WTC11 (cell line): ENCODE measurements at regions not wholly inside any gene's neighbourhood (a gene's known extent, or its start where the extent isn't known, plus 50 kb on each side); places are given as distances from the start of the nearest gene placed in this dataset.

ENCODE experiments used
- ATAC-seq: fragments of 200-7000 bp; cut with Tn5 transposase; 2 replicates; pipeline ENCODE4 v1.10.0; 2021; ENCODE audit warnings: mild to moderate bottlenecking, moderate library complexity
- CTCF ChIA-PET: fragments of 300-600 bp; sonication (Branson Sonifier 250); formaldehyde crosslinking; loops from one replicate; lab custom pipeline; 2021; ENCODE audit warnings: antibody characterized with exemption; lab: Charles Lee
- POLR2A ChIA-PET: fragments of 350-600 bp; sonication (Branson Sonifier 250); formaldehyde crosslinking; loops from one replicate; lab custom pipeline; 2021; ENCODE audit warnings: antibody characterized with exemption; lab: Charles Lee
- DNase-seq: peaks from one replicate; pipeline ENCODE4 v3.0.0; 2021; ENCODE audit warnings: low spot score
- H3K27ac Mint-ChIP-seq: 2 replicates; pipeline ENCODE4 v1.8.0; 2021; ENCODE audit warnings: mixed read lengths
- H3K27me3 Mint-ChIP-seq: 2 replicates; pipeline ENCODE4 v1.8.0; 2021; ENCODE audit warnings: low read depth, mild to moderate bottlenecking, moderate library complexity, mixed read lengths
- H3K36me3 Mint-ChIP-seq: 2 replicates; pipeline ENCODE4 v1.8.0; 2021; ENCODE audit warnings: mixed read lengths
- H3K4me1 Mint-ChIP-seq: 2 replicates; pipeline ENCODE4 v1.8.0; 2022; ENCODE audit warnings: mixed read lengths
- H3K4me3 Mint-ChIP-seq: 2 replicates; pipeline ENCODE4 v1.8.0; 2021; ENCODE audit warnings: mild to moderate bottlenecking, moderate library complexity, mixed read lengths
- H3K9me3 Mint-ChIP-seq: 2 replicates; pipeline ENCODE4 v1.8.0; 2021; ENCODE audit warnings: mixed read lengths
- ATF1 ChIP-seq: sonication (generic); formaldehyde crosslinking; IDR thresholded peaks from 2 replicates; pipeline ENCODE4 v1.8.1; 2023; ENCODE audit warnings: mild to moderate bottlenecking, moderate library complexity, missing genetic modification reagents
- CBFB ChIP-seq: sonication (generic); formaldehyde crosslinking; IDR thresholded peaks from 2 replicates; pipeline ENCODE4 v1.8.1; 2022; ENCODE audit warnings: mild to moderate bottlenecking, low read depth, missing genetic modification reagents
- CREM ChIP-seq: sonication (generic); formaldehyde crosslinking; IDR thresholded peaks from 2 replicates; pipeline ENCODE4 v1.8.1; 2022; ENCODE audit warnings: mild to moderate bottlenecking, missing genetic modification reagents, moderate library complexity
- ELF4 ChIP-seq: sonication (generic); formaldehyde crosslinking; IDR thresholded peaks from 2 replicates; pipeline ENCODE4 v1.8.1; 2022; ENCODE audit warnings: low read depth, mild to moderate bottlenecking, moderate library complexity, missing genetic modification reagents
- EMX1 ChIP-seq: fragments of 250-450 bp; sonication (Bioruptor Pico); IDR thresholded peaks from 2 replicates; pipeline ENCODE4 v1.8.0; 2021; ENCODE audit warnings: mild to moderate bottlenecking
- ETV6 ChIP-seq: sonication (generic); formaldehyde crosslinking; IDR thresholded peaks from 2 replicates; pipeline ENCODE4 v1.8.1; 2022; ENCODE audit warnings: mild to moderate bottlenecking, missing genetic modification reagents
- MXD4 ChIP-seq: fragments of 250-450 bp; sonication (Bioruptor Pico); IDR thresholded peaks from 2 replicates; pipeline ENCODE4 v1.8.0; 2021; ENCODE audit warnings: mild to moderate bottlenecking, moderate library complexity, borderline replicate concordance
- NR2C2 ChIP-seq: sonication (generic); formaldehyde crosslinking; IDR thresholded peaks from 2 replicates; pipeline ENCODE4 v1.8.0; 2022; ENCODE audit warnings: mild to moderate bottlenecking, missing genetic modification reagents
- PRRX2 ChIP-seq: fragments of 250-450 bp; sonication (Bioruptor Pico); IDR thresholded peaks from 2 replicates; pipeline ENCODE4 v1.8.0; 2021; ENCODE audit warnings: mild to moderate bottlenecking
- RORB ChIP-seq: fragments of 250-450 bp; sonication (Bioruptor Pico); IDR thresholded peaks from 2 replicates; pipeline ENCODE4 v1.9.0; 2021; ENCODE audit warnings: mild to moderate bottlenecking
- SMAD4 ChIP-seq: sonication (generic); formaldehyde crosslinking; IDR thresholded peaks from 2 replicates; pipeline ENCODE4 v1.8.0; 2022; ENCODE audit warnings: mild to moderate bottlenecking, missing genetic modification reagents
- SOX15 ChIP-seq: fragments of 250-450 bp; sonication (Bioruptor Pico); IDR thresholded peaks from 2 replicates; pipeline ENCODE4 v1.9.0; 2021; ENCODE audit warnings: mild to moderate bottlenecking
- ZNF219 ChIP-seq: sonication (generic); formaldehyde crosslinking; IDR thresholded peaks from 2 replicates; pipeline ENCODE4 v1.8.0; 2023; ENCODE audit warnings: missing genetic modification reagents, mild to moderate bottlenecking, borderline replicate concordance
- ZNF263 ChIP-seq: sonication (generic); formaldehyde crosslinking; IDR thresholded peaks from 2 replicates; pipeline ENCODE4 v1.8.1; 2022; ENCODE audit warnings: low read depth, mild to moderate bottlenecking, moderate library complexity, missing genetic modification reagents
- ZNF416 ChIP-seq: fragments of 250-450 bp; sonication (Bioruptor Pico); IDR thresholded peaks from 2 replicates; pipeline ENCODE4 v1.9.0; 2021; ENCODE audit warnings: mild to moderate bottlenecking, inconsistent platforms
- TF ChIP-seq, protein P1 (sequence below): sonication (generic); formaldehyde crosslinking; IDR thresholded peaks from 2 replicates; pipeline ENCODE4 v1.8.1; 2023; ENCODE audit warnings: mild to moderate bottlenecking, missing genetic modification reagents, moderate library complexity
- TF ChIP-seq, protein P2 (sequence below): sonication (generic); formaldehyde crosslinking; IDR thresholded peaks from 2 replicates; pipeline ENCODE4 v1.8.1; 2022; ENCODE audit warnings: low read depth, missing genetic modification reagents, borderline replicate concordance
- TF ChIP-seq, protein P3 (sequence below): sonication (generic); formaldehyde crosslinking; IDR thresholded peaks from 2 replicates; pipeline ENCODE4 v1.8.1; 2022; ENCODE audit warnings: mild to moderate bottlenecking, missing genetic modification reagents, moderate library complexity, borderline replicate concordance
- TF ChIP-seq, protein P4 (sequence below): sonication (generic); formaldehyde crosslinking; conservative IDR thresholded peaks from 2 replicates; pipeline ENCODE4 v1.8.1; 2022; ENCODE audit warnings: mild to moderate bottlenecking, missing genetic modification reagents
- TF ChIP-seq, protein P5 (sequence below): sonication (generic); formaldehyde crosslinking; IDR thresholded peaks from 2 replicates; pipeline ENCODE4 v1.8.0; 2022; ENCODE audit warnings: mild to moderate bottlenecking, missing genetic modification reagents
- TF ChIP-seq, protein P6 (sequence below): sonication (generic); formaldehyde crosslinking; IDR thresholded peaks from 2 replicates; pipeline ENCODE4 v1.8.1; 2023; ENCODE audit warnings: mild to moderate bottlenecking, missing genetic modification reagents, borderline replicate concordance
- TF ChIP-seq, protein P7 (sequence below): fragments of 250-450 bp; sonication (Bioruptor Pico); IDR thresholded peaks from 2 replicates; pipeline ENCODE4 v1.8.0; 2021; ENCODE audit warnings: mild to moderate bottlenecking

DNA sequence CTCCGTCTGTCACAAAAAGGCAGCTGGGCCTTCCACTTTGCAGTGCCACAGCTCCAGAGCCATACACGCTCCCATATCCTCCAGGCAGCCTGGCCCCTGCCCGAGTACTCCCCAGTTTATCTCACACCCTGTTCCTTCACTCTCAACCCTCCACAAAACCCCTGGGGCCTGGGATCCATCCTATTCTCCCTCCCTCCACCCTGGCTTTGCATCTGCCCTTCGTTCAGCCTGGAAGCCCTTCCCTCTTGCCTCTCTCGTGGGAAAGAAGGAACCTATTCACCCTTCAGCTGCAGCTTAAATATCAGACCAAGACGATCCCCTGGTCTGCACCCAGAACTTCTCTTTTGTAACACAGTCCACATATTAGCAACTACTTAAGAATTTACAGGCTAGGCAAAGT is 56.7 kb downstream of the CAMK2N1 start:
- peaks cover 19% of the 10 kb centered on the region for H3K9me3 Mint-ChIP-seq
- no peaks in the 10 kb centered on the region for H3K36me3 Mint-ChIP-seq
- POLR2A ChIA-PET, result no interaction called here
- H3K4me1 Mint-ChIP-seq, result peaks cover 12% of the 10 kb centered on the region
- peaks cover 42% of the 10 kb centered on the region for H3K27me3 Mint-ChIP-seq
- ATAC-seq (no peak), DNase-seq (no peak)
- TF ChIP-seq ZNF416 (CRISPR knock-in tag), result no peak
- TF ChIP-seq, protein P1, sequence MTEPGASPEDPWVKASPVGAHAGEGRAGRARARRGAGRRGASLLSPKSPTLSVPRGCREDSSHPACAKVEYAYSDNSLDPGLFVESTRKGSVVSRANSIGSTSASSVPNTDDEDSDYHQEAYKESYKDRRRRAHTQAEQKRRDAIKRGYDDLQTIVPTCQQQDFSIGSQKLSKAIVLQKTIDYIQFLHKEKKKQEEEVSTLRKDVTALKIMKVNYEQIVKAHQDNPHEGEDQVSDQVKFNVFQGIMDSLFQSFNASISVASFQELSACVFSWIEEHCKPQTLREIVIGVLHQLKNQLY (CRISPR knock-in tag), result no peak
- no peak for TF ChIP-seq SMAD4 (CRISPR knock-in tag)
- TF ChIP-seq CREM (CRISPR knock-in tag), result no peak
- TF ChIP-seq EMX1 (CRISPR knock-in tag), result no peak
- TF ChIP-seq, protein P2, sequence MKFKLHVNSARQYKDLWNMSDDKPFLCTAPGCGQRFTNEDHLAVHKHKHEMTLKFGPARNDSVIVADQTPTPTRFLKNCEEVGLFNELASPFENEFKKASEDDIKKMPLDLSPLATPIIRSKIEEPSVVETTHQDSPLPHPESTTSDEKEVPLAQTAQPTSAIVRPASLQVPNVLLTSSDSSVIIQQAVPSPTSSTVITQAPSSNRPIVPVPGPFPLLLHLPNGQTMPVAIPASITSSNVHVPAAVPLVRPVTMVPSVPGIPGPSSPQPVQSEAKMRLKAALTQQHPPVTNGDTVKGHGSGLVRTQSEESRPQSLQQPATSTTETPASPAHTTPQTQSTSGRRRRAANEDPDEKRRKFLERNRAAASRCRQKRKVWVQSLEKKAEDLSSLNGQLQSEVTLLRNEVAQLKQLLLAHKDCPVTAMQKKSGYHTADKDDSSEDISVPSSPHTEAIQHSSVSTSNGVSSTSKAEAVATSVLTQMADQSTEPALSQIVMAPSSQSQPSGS (CRISPR knock-in tag), result no peak
- TF ChIP-seq, protein P3, sequence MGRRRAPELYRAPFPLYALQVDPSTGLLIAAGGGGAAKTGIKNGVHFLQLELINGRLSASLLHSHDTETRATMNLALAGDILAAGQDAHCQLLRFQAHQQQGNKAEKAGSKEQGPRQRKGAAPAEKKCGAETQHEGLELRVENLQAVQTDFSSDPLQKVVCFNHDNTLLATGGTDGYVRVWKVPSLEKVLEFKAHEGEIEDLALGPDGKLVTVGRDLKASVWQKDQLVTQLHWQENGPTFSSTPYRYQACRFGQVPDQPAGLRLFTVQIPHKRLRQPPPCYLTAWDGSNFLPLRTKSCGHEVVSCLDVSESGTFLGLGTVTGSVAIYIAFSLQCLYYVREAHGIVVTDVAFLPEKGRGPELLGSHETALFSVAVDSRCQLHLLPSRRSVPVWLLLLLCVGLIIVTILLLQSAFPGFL (CRISPR knock-in tag), result no peak
- TF ChIP-seq PRRX2 (CRISPR knock-in tag), result no peak
- TF ChIP-seq ELF4 (CRISPR knock-in tag), result no peak
- CTCF ChIA-PET, result interaction anchor here (0.9 to 4.4 kb wide), 2 partner anchors 67 to 216 kb away, joined by 6 to 71 read pairs; no protein-coding TSS in a partner anchor
- no peak overlapping the region for H3K4me3 Mint-ChIP-seq
- H3K27ac Mint-ChIP-seq, result no peak overlapping the region

DNA sequence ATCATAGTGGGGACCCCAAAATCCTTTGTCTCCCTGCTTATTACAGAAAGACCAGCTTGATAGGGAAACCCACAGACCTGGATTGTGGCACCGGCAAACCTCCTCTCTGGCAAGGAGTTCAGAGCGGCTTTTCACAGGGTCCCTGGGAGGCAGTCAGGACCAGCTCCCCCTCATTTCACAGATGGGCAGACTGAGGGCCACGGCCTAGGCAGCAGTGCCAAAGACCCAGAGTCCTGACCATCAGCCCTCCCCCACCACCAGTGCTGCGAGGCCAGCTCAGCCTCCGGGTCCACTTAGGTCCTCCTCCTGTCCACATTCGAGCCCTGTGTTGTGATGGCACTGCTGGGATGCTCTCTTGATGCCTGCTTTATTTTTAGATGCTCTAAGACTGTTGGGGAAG is 57.2 kb downstream of the CAMK2N1 start:
- no peak overlapping the region for H3K4me3 Mint-ChIP-seq
- H3K9me3 Mint-ChIP-seq, result peaks cover 22% of the 10 kb centered on the region
- H3K36me3 Mint-ChIP-seq, result no peaks in the 10 kb centered on the region; the same call in 1 of the 2 replicates
- no peak for ATAC-seq
- TF ChIP-seq, protein P4, sequence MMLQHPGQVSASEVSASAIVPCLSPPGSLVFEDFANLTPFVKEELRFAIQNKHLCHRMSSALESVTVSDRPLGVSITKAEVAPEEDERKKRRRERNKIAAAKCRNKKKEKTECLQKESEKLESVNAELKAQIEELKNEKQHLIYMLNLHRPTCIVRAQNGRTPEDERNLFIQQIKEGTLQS (CRISPR knock-in tag), result no peak
- TF ChIP-seq, protein P5, sequence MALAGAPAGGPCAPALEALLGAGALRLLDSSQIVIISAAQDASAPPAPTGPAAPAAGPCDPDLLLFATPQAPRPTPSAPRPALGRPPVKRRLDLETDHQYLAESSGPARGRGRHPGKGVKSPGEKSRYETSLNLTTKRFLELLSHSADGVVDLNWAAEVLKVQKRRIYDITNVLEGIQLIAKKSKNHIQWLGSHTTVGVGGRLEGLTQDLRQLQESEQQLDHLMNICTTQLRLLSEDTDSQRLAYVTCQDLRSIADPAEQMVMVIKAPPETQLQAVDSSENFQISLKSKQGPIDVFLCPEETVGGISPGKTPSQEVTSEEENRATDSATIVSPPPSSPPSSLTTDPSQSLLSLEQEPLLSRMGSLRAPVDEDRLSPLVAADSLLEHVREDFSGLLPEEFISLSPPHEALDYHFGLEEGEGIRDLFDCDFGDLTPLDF (CRISPR knock-in tag), result no peak
- no peak for TF ChIP-seq ZNF219
- TF ChIP-seq, all 79 proteins: peak for 0
- POLR2A ChIA-PET, result no interaction called here
- H3K27me3 Mint-ChIP-seq, result peaks cover 40% of the 10 kb centered on the region
- H3K27ac Mint-ChIP-seq, result no peak overlapping the region
- peaks cover 12% of the 10 kb centered on the region for H3K4me1 Mint-ChIP-seq
- no peak for DNase-seq
- CTCF ChIA-PET, result interaction anchor here (0.9 to 4.4 kb wide), 3 partner anchors 52 to 216 kb away, joined by 6 to 71 read pairs (median 8); no protein-coding TSS in a partner anchor

DNA sequence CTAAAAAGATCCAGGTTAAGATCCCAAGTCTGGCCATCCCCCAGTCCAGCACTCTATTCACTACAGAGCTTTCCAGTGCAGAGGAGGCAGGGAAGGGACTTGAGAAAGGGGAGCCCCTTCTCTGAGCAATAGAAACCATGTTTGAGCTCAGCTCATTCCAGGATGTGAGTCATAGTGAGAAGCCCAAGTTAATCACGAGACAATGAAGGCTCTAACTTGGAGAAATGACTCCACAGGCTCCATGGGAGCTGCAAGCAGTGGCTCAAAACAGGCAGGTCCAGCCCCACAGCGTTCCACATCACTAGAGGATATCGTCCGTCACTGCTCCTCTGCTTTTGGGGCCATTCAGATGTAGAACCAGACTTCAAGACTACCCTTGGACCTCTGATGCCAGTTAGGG is 59.1 kb downstream of the CAMK2N1 start:
- DNase-seq (no peak), ATAC-seq (no peak)
- CTCF ChIA-PET, result interaction anchor here (1.9 to 2.2 kb wide), 2 partner anchors 50 to 65 kb away, joined by 7 to 8 read pairs; no protein-coding TSS in a partner anchor
- no peak overlapping the region for H3K4me3 Mint-ChIP-seq
- H3K27me3 Mint-ChIP-seq, result peaks cover 55% of the 10 kb centered on the region
- peaks cover 41% of the 10 kb centered on the region for H3K9me3 Mint-ChIP-seq
- H3K4me1 Mint-ChIP-seq, result peaks cover 12% of the 10 kb centered on the region
- no peak overlapping the region for H3K27ac Mint-ChIP-seq
- TF ChIP-seq NR2C2 (CRISPR knock-in tag) (no peak), SOX15 (CRISPR knock-in tag) (no peak), ZNF263 (CRISPR knock-in tag) (no peak), ETV6 (CRISPR knock-in tag) (no peak), CBFB (no peak), EMX1 (CRISPR knock-in tag) (no peak), MXD4 (CRISPR knock-in tag) (no peak), RORB (CRISPR knock-in tag) (no peak), ATF1 (CRISPR knock-in tag) (no peak)
- TF ChIP-seq, protein P6, sequence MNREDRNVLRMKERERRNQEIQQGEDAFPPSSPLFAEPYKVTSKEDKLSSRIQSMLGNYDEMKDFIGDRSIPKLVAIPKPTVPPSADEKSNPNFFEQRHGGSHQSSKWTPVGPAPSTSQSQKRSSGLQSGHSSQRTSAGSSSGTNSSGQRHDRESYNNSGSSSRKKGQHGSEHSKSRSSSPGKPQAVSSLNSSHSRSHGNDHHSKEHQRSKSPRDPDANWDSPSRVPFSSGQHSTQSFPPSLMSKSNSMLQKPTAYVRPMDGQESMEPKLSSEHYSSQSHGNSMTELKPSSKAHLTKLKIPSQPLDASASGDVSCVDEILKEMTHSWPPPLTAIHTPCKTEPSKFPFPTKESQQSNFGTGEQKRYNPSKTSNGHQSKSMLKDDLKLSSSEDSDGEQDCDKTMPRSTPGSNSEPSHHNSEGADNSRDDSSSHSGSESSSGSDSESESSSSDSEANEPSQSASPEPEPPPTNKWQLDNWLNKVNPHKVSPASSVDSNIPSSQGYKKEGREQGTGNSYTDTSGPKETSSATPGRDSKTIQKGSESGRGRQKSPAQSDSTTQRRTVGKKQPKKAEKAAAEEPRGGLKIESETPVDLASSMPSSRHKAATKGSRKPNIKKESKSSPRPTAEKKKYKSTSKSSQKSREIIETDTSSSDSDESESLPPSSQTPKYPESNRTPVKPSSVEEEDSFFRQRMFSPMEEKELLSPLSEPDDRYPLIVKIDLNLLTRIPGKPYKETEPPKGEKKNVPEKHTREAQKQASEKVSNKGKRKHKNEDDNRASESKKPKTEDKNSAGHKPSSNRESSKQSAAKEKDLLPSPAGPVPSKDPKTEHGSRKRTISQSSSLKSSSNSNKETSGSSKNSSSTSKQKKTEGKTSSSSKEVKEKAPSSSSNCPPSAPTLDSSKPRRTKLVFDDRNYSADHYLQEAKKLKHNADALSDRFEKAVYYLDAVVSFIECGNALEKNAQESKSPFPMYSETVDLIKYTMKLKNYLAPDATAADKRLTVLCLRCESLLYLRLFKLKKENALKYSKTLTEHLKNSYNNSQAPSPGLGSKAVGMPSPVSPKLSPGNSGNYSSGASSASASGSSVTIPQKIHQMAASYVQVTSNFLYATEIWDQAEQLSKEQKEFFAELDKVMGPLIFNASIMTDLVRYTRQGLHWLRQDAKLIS (CRISPR knock-in tag), result no peak
- TF ChIP-seq, protein P7, sequence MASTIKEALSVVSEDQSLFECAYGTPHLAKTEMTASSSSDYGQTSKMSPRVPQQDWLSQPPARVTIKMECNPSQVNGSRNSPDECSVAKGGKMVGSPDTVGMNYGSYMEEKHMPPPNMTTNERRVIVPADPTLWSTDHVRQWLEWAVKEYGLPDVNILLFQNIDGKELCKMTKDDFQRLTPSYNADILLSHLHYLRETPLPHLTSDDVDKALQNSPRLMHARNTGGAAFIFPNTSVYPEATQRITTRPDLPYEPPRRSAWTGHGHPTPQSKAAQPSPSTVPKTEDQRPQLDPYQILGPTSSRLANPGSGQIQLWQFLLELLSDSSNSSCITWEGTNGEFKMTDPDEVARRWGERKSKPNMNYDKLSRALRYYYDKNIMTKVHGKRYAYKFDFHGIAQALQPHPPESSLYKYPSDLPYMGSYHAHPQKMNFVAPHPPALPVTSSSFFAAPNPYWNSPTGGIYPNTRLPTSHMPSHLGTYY (CRISPR knock-in tag), result no peak
- TF ChIP-seq, protein P4 (CRISPR knock-in tag), result no peak
- TF ChIP-seq, all 79 proteins: peak for 0
- POLR2A ChIA-PET, result interaction anchor here (1.0 kb wide), 1 partner anchor 214 kb away, joined by 3 read pairs; no protein-coding TSS in a partner anchor
- H3K36me3 Mint-ChIP-seq, result peaks cover 6% of the 10 kb centered on the region
